NCI-H2107 treated with DMSO at 0.1 percent for 48 hours (cell line): ENCODE measurements at regions not wholly inside any gene's neighbourhood (a gene's known extent, or its start where the extent isn't known, plus 50 kb on each side); places are given as distances from the start of the nearest gene placed in this dataset.

Source experiments
- DNase-seq: peaks from one replicate; lab custom pipeline; 2025; ENCODE audit not compliant: unreplicated experiment; lab: John Stamatoyannopoulos, UW

- no peak for DNase-seq
Observed at GRCh38 chr15:70270752-70271111, 173.0 kb upstream of the TLE3 start.

DNA sequence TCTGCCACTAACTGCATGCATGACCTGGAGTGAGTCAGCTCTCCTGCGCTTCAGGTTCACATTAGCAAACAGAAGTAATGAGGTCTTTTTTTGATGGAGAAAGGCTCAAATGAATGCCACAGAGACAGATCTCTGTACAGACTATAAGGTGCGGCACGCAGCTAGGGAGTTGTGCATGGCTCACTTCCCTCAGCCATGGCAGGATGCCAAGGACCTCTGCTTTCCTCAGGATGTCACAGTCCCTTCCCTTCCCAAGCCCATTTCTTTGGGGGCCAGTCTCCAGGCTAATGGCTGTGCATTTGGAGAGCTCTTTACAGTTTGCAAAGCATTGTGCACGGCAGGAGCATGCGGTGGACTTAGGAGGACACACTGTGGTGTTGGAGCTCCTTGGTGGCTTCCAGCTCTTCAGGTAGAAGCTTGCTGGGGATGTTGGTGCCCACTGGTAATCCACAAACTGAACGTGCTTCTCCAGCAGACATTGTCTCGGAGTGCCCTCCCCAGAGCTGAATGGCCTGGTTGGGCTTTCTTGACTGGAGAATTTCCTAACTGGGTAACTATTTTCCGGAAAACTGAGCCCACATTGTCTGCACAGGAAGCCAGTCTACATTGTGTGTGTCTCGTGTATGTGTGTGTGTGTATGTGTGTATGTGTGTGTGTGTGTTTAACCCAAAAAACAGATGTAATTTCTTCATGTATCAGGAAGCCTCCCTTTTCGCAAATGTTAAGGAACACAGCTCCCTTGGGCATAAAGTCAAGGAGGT is 172.5 kb upstream of the TLE3 start:
- DNase-seq = no peak

- no peak for DNase-seq
Observed at GRCh38 chr15:70269311-70269911, 171.7 kb upstream of the TLE3 start.

DNA sequence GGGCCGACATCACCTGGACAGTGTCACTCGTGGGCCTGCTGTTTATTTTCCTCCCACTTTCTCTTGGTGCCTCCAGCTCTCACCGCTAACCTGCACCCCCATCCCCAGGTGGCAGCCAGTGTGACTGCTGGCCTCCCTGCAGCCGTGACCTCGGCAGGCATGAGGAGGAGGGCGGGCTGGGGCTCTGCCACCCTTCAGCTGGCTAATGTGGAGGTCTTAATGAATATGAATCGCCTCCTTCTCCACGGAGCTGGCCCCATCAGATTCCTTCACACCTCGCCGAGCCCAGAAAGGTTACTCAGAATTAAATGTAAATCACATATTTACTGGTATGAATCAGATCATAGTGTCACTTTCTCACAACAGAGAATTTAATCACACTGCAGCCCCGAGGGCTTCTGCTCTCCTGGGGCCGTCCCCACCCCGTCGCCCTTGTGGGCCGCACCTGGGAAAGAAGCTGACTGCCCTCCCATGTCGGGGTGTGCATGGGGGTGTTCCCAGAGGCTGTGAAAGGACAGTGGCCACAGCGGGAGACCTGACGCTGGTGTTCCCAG is 171.1 kb upstream of the TLE3 start:
- DNase-seq = no peak

GRCh38 chr15:70267879-70268278 is 170.2 kb upstream of the TLE3 start:
- DNase-seq = no peak

DNA sequence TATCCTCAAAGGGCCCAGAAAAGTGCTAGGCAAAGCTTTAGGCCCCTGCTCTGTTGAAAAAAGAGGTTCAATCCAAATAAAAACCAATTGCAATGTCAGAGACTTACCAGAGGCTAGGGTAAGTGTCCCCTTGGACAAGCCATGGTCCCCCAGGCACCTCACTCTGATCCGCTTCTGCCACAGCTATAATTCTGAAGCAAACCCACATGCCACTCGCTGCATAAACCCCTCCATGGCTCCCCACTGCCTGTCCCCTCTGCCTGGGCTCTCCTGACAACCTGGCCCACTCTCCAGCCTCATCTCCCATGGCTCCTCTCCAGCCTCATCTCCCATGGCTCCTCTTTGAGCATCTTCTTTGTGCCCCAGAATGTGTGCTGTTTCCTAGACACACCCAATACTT is 169.6 kb upstream of the TLE3 start:
- no peak for DNase-seq

- DNase-seq = no peak
Observed at GRCh38 chr15:70266412-70267121, 168.8 kb upstream of the TLE3 start.

GRCh38 chr15:70265986-70266385 is 168.3 kb upstream of the TLE3 start:
- no peak for DNase-seq

GRCh38 chr15:70265466-70265978 is 167.8 kb upstream of the TLE3 start:
- DNase-seq = no peak

GRCh38 chr15:70264738-70265465 is 167.2 kb upstream of the TLE3 start:
- DNase-seq = no peak

- peak; percentile 69 for DNase-seq
Observed at GRCh38 chr15:70264014-70264582, 166.4 kb upstream of the TLE3 start.

DNA sequence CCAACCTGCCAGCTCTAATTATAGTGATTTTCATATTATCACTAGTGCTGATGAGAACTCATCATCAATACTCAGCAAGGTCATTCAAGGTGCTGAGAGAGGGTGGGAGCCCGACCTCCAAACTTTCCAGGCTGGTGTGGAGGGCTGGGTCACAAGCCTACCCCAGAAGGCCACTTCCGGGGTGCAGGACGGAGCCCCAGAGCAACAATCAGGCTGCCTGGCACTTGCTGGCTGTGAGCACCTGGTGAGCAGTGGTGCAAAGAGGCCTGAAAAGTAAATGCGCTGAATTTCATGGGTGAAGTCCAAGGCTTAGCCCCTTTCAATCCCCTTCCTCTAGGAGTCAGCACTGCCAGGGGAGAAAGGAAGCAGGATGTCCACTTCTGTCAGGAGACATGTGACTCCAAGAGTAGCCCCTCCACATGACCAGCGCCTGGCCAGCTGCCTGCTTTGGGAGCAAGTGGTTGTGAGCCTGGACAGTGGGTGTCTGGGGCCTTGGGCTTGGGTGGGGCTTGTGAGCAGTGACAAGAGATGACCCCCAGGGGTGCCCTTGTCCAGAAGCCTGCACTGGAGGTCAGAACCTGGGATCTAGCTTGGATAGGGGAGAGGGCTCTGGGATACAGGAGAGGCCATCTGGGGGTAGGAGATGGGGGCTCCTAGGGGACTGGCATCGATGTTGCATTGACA is 165.0 kb upstream of the TLE3 start:
- no peak for DNase-seq

DNA sequence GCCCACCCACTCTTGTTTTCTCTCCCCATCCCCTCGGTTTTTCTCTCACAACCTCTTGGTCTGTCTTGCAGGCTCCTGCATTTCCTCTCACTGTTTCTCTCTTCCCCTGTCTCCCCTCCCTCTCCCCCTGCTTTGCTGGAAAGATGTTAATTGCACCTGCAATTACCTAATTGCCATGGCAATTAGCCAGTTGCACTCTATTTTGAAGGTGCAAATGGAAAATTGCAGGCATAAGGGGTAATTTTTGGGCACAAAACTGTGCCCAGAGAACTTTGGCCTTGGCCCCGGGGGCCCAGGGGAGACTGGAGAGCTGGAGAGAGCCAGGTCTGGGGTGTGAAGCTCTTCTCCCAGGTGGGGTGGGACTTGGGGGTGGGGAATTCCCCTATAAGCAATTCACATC is 164.5 kb upstream of the TLE3 start:
- no peak for DNase-seq

DNA sequence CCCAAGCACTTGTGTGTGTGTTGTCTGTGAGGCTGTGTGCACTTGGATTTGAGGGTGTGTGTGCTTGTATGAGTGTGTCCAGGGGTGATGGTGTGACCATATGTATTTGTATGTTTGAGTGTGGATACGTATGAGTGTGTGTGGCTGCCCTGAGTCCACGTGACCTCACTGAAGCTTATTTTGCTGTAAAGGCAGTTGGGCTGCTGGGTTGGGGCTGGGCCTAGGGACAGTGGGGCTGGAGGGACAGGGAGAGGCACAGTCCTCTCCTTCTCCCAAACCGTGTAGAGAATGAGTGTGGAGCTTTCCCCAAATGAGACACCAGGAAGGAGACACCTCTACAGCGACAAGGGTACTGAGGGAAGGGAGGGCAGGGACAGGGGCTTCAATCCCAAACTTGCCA is 163.4 kb upstream of the TLE3 start:
- DNase-seq = no peak

- DNase-seq = no peak
Observed at GRCh38 chr15:70260580-70260979, 162.9 kb upstream of the TLE3 start.

DNA sequence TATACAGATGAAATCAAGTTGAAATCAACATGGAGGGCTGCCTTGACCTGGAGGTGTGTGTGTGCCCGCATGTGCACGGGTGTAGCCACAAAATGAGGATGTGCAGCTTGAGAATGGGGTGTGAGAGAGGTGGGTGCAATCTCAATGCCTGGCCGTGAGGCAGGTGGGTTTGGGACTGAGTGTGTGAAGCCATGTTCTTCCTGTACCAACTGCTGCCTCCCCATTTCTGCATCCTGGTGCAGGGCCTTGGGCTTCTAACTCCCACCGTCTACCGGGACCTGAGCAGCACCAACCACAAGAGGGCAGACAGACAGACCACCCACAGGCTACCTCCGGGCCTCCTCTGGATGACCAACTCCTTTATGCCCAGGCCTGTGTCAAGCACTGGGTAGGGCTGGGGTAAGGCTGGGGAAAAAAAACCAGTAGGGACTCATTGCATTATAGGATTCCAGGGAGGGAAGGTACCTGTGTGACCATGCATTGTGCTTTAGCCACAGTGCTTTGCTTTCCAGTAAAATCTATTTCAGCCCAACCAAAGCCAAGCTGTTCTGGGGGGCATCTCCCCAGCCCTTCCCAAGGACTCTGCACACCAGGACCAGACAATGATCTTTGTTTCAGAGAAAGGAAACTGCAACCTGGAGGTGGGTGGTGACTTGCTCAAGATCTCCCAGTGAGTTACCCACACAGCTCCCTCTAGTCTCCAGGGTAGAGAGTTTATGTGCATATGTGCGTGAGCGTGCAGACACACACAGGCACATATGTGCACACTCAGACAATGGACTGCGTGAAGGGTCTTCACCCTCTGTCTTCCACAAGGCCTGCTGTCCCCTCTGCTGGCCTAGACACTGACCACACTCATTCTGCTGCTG is 162.2 kb upstream of the TLE3 start:
- no peak for DNase-seq

GRCh38 chr15:70259028-70259424 is 161.3 kb upstream of the TLE3 start:
- peak; percentile 37 for DNase-seq

- DNase-seq = no peak
Observed at GRCh38 chr15:70258369-70259027, 160.8 kb upstream of the TLE3 start.
